ENCODE measurements at regions not wholly inside any gene's neighbourhood (a gene's known extent, or its start where the extent isn't known, plus 50 kb on each side); places are given as distances from the start of the nearest gene placed in this dataset.

DNA sequence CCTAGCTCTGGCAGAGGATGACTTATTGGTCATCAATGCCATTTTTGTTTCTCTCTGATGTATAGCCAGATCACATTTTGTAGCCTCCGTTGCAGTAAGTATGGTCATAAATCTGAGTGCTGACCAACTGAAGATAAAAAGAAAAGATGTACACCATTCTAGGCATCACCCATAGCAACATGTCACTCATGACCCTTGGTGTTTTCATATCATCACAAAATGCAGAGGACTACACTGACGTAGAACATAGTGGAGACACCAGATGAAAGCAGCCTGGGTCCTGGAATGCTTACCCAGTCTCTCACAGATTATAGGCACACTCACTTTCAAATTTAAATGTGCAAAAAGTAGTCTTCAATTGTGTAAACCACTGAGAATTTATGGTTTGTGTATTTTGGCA lies 172.8 kb downstream of the PDHA2 start:
- TF ChIP-seq, protein P1, sequence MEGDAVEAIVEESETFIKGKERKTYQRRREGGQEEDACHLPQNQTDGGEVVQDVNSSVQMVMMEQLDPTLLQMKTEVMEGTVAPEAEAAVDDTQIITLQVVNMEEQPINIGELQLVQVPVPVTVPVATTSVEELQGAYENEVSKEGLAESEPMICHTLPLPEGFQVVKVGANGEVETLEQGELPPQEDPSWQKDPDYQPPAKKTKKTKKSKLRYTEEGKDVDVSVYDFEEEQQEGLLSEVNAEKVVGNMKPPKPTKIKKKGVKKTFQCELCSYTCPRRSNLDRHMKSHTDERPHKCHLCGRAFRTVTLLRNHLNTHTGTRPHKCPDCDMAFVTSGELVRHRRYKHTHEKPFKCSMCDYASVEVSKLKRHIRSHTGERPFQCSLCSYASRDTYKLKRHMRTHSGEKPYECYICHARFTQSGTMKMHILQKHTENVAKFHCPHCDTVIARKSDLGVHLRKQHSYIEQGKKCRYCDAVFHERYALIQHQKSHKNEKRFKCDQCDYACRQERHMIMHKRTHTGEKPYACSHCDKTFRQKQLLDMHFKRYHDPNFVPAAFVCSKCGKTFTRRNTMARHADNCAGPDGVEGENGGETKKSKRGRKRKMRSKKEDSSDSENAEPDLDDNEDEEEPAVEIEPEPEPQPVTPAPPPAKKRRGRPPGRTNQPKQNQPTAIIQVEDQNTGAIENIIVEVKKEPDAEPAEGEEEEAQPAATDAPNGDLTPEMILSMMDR (IDR thresholded peaks at IDR 0.05; ENCODE audit: low read length) = no peak
- TF ChIP-seq EZH2 (IDR thresholded peaks at IDR 0.05; ENCODE audit: borderline replicate concordance, low read length) = no peak
